DOHH2 (cell line): ENCODE measurements at regions not wholly inside any gene's neighbourhood (a gene's known extent, or its start where the extent isn't known, plus 50 kb on each side); places are given as distances from the start of the nearest gene placed in this dataset.

Experiments used
- H3F3A ChIP-seq: fragments of 200-600 bp; sonication (generic), shearing (Covaris generic); 2 replicates; pipeline ENCODE4 v1.6.0; 2016; ENCODE audit warnings: antibody characterized with exemption, mild to moderate bottlenecking; ENCODE audit not compliant: control insufficient read depth, insufficient read depth
- H3K27ac ChIP-seq: fragments of 200-600 bp; sonication (generic); 2 replicates; pipeline ENCODE4 v1.5.1; 2014; ENCODE audit warnings: low read depth, mild to moderate bottlenecking, low read length, moderate library complexity
- H3K27me3 ChIP-seq: fragments of 200-600 bp; sonication (generic); 2 replicates; pipeline ENCODE4 v1.6.1; 2014; ENCODE audit warnings: mild to moderate bottlenecking, low read length, mixed read lengths; ENCODE audit not compliant: control insufficient read depth
- H3K36me3 ChIP-seq: fragments of 200-600 bp; sonication (generic); 2 replicates; pipeline ENCODE4 v1.6.1; 2014; ENCODE audit warnings: mild to moderate bottlenecking, low read length, moderate library complexity, mixed read lengths; ENCODE audit not compliant: control insufficient read depth
- H3K4me1 ChIP-seq: fragments of 200-600 bp; sonication (generic); 2 replicates; pipeline ENCODE4 v1.6.1; 2014; ENCODE audit warnings: mild to moderate bottlenecking, low read length, mixed read lengths; ENCODE audit not compliant: control insufficient read depth
- H3K4me2 ChIP-seq: fragments of 200-600 bp; sonication (generic); 2 replicates; pipeline ENCODE4 v1.6.0; 2014; ENCODE audit warnings: mild to moderate bottlenecking, low read length, moderate library complexity
- H3K4me3 ChIP-seq: fragments of 200-600 bp; sonication (generic); 2 replicates; pipeline ENCODE4 v1.5.1; 2014; ENCODE audit warnings: mild to moderate bottlenecking, low read length, mixed read lengths
- H3K79me2 ChIP-seq: fragments of 200-600 bp; sonication (generic); 2 replicates; pipeline ENCODE4 v1.6.1; 2014; ENCODE audit warnings: mild to moderate bottlenecking, low read length, mixed read lengths; ENCODE audit not compliant: control insufficient read depth
- H3K9me2 ChIP-seq: fragments of 200-600 bp; sonication (generic); replicated peaks from 2 replicates; pipeline ENCODE4 v1.6.1; 2014; ENCODE audit warnings: mild to moderate bottlenecking, low read length, mixed read lengths; ENCODE audit not compliant: control insufficient read depth
- H3K9me3 ChIP-seq: fragments of 200-600 bp; sonication (generic); 2 replicates; pipeline ENCODE4 v1.6.1; 2014; ENCODE audit warnings: antibody characterized with exemption, low read length, mixed read lengths; ENCODE audit not compliant: control insufficient read depth, insufficient read depth
- H4K20me1 ChIP-seq: fragments of 200-600 bp; sonication (generic); 2 replicates; pipeline ENCODE4 v1.6.0; 2014; ENCODE audit warnings: low read depth, mild to moderate bottlenecking, antibody characterized with exemption, low read length, moderate library complexity; ENCODE audit not compliant: control insufficient read depth, insufficient read depth
- EZH2phosphoT487 ChIP-seq: fragments of 200-600 bp; sonication (generic); IDR thresholded peaks from 2 replicates; pipeline ENCODE4 v1.6.1; 2017; ENCODE audit warnings: borderline replicate concordance, mild to moderate bottlenecking, antibody characterized with exemption, low read length, moderate library complexity, mixed read lengths
- TF ChIP-seq, protein P1 (sequence below): fragments of 200-600 bp; sonication (generic); IDR thresholded peaks from one replicate; pipeline ENCODE4 v1.5.1; 2014; ENCODE audit warnings: antibody characterized with exemption, mild to moderate bottlenecking, low read depth, low read length; ENCODE audit not compliant: poor library complexity, severe bottlenecking

- TF ChIP-seq, protein P1, sequence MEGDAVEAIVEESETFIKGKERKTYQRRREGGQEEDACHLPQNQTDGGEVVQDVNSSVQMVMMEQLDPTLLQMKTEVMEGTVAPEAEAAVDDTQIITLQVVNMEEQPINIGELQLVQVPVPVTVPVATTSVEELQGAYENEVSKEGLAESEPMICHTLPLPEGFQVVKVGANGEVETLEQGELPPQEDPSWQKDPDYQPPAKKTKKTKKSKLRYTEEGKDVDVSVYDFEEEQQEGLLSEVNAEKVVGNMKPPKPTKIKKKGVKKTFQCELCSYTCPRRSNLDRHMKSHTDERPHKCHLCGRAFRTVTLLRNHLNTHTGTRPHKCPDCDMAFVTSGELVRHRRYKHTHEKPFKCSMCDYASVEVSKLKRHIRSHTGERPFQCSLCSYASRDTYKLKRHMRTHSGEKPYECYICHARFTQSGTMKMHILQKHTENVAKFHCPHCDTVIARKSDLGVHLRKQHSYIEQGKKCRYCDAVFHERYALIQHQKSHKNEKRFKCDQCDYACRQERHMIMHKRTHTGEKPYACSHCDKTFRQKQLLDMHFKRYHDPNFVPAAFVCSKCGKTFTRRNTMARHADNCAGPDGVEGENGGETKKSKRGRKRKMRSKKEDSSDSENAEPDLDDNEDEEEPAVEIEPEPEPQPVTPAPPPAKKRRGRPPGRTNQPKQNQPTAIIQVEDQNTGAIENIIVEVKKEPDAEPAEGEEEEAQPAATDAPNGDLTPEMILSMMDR: no peak
- TF ChIP-seq EZH2phosphoT487: no peak
- H3K9me3 ChIP-seq: no peaks in the 10 kb centered on the region
- H3K36me3 ChIP-seq: no peaks in the 10 kb centered on the region
- H3K27ac ChIP-seq: no peak overlapping the region
- no peak overlapping the region for H3K4me3 ChIP-seq
- no peaks in the 10 kb centered on the region for H4K20me1 ChIP-seq
- no peaks in the 10 kb centered on the region for H3K79me2 ChIP-seq
- H3K4me1 ChIP-seq: no peaks in the 10 kb centered on the region
- no peaks in the 10 kb centered on the region for H3K9me2 ChIP-seq
- no peak overlapping the region for H3K4me2 ChIP-seq
- no peaks in the 10 kb centered on the region for H3F3A ChIP-seq
- no peaks in the 10 kb centered on the region for H3K27me3 ChIP-seq
Observed at GRCh38 chr2:57278451-57278850, 768.2 kb upstream of the VRK2 start.

DNA sequence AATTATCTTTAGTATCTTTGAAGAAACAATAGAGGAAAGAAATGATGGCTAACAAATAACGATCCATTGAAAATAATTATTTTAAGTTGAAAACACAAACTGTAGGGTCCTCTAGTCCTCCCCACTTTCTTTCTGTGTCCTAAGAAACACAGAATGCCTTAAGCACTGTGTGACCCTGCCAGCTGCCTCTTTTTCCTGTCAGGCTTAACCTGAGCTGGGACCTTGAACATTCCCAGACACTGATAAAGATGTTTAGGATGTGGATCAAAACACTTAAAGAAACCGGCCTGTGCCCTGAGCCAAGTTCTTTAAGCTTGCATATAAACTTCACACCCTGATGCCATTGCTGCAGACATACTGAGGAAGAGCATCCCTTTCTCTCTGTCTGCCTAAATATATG, 755.4 kb upstream of the VRK2 start:
- H4K20me1 ChIP-seq: no peaks in the 10 kb centered on the region
- no peaks in the 10 kb centered on the region for H3K4me1 ChIP-seq
- H3K4me2 ChIP-seq: no peak overlapping the region
- H3F3A ChIP-seq: no peaks in the 10 kb centered on the region
- no peaks in the 10 kb centered on the region for H3K27me3 ChIP-seq
- H3K4me3 ChIP-seq: no peak overlapping the region
- no peaks in the 10 kb centered on the region for H3K36me3 ChIP-seq
- no peaks in the 10 kb centered on the region for H3K79me2 ChIP-seq
- TF ChIP-seq EZH2phosphoT487: no peak
- TF ChIP-seq, protein P1: no peak
- H3K9me2 ChIP-seq: no peaks in the 10 kb centered on the region
- no peak overlapping the region for H3K27ac ChIP-seq
- H3K9me3 ChIP-seq: no peaks in the 10 kb centered on the region

GRCh38 chr2:57296795-57297517, 749.6 kb upstream of the VRK2 start:
- Histone ChIP-seq H3K9me3 (no peaks in the 10 kb centered on the region), H3K27me3 (no peaks in the 10 kb centered on the region), H3K36me3 (no peaks in the 10 kb centered on the region), H3K4me2 (no peak overlapping the region), H3K4me3 (no peak overlapping the region), H3K27ac (no peak overlapping the region), H3K4me1 (no peaks in the 10 kb centered on the region), H3F3A (no peaks in the 10 kb centered on the region), H3K79me2 (no peaks in the 10 kb centered on the region), H4K20me1 (no peaks in the 10 kb centered on the region), H3K9me2 (no peaks in the 10 kb centered on the region)
- TF ChIP-seq, protein P1: no peak
- no peak for TF ChIP-seq EZH2phosphoT487
